ENCODE measurements at regions not wholly inside any gene's neighbourhood (a gene's known extent, or its start where the extent isn't known, plus 50 kb on each side); places are given as distances from the start of the nearest gene placed in this dataset.

GRCh38 chr10:78363190-78363589 is 329.5 kb downstream of the RPS24 start:
- no peak for DNase-seq (ENCODE audit: low read depth, low spot score)

- no peak for DNase-seq (ENCODE audit: low read depth, low spot score)
Measured at GRCh38 chr10:78365694-78366093, 332.0 kb downstream of the RPS24 start.

DNA sequence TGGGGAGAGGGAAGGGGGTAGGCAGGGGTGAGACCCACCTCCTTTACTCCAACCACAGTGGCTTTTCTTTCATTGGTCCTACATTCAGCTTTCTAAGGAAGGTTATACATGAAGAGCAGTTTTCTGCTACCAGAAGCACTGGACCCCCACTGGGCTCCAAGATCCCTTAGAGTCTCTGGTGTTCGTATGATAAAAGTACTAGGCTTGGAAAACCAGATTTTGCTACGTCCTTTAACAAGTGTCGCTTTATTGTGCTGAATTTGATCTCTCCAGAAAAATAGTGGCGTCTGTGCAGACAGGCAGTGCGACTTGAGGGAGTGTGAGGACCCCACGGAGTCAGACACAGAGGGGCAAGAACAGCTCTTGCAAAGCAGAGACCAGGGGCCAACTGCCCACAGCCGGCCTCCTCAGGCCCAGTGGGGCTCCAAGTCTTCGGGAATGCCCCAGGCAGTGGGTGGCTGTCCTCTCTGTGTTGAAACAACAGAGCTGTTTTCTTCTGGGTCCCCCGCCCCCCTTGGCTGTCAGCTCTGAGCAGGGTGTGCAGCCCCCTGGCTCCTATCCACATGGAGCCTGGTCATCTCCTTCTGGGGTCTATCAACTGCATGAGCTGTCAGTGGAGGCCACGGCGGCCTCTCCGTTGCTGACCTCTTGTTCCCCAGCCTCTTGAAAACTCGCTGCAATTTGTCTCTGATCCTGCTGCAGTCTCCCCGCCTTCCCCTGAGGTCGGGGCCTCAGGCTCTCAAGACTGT is 333.2 kb downstream of the RPS24 start:
- DNase-seq (ENCODE audit: low read depth, low spot score) = no peak

DNA sequence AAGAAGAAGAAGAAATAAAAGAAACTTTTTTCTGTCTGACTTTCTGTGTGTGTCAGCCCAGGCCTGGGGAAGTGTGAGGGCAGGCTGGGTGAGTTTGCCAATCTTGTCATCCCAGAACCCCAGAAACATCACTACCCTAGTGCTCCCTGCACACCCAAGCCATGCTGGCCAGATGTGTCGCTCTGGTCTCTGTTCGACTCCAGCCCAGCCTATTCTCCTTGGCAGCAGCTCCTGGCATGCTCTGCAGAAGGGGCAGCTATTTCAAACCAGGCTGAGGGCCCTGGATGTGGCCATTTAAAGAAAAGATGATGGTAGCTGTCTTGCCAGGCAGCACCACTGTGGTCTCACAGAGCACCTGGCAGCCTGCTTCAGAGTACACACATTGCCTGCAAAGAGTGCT is 334.1 kb downstream of the RPS24 start:
- no peak for DNase-seq (ENCODE audit: low read depth, low spot score)

- DNase-seq (ENCODE audit: low read depth, low spot score) = no peak
Measured at GRCh38 chr10:78371136-78371535, 337.5 kb downstream of the RPS24 start.

DNA sequence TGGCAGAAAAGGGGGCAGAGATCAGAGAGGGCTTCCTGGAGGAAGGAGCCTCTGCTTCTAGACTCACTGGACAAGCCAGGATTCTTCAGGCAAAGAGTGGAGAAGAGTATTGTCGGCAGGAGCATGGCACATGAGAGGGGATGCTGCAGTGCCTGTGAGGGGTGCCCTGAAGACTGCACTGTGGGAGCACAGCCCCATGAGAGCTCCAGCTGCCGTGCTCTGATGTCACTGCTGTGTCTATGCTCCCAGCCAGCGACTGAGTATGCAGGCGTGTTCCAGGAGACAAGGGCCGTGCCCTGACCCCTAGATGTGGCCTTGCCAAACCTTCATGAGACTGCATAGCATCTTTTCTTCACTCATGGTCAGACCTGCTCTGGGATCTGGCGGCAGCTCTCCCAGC is 339.1 kb downstream of the RPS24 start:
- DNase-seq (ENCODE audit: low read depth, low spot score) = no peak

DNA sequence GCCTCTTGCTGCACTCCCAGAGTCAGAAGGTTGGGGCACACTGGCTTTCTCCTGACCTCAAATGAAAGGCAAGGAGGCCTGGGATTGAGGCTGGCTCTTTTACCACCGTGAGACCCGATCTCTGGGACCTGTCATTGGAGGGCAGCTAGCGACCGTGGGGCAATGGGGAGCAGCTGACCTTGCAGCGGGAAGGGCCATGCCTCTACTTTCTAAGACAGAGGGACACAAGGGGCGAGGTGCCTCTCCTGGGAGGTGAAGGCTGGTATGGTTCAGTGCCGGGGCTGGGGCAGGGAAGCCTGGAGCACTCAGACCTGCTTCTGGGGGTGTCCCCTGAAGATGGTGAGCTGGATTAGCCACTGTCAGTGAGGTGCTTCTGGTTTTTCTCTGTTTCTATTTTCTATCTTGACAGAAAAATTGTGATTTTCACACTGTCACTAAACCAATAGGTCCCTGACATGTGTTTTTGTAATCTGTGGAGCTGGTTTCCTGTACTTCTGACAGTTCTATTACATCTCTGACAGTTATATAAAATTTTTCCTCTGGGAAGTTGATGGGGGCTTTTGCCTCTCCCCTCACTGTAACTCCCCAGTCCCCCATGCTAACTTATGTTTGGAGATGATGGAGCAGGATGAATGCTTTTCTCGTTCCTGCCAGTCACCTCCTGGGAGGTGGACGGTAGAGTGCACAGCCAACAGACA is 340.8 kb downstream of the RPS24 start:
- no peak for DNase-seq (ENCODE audit: low read depth, low spot score)

DNA sequence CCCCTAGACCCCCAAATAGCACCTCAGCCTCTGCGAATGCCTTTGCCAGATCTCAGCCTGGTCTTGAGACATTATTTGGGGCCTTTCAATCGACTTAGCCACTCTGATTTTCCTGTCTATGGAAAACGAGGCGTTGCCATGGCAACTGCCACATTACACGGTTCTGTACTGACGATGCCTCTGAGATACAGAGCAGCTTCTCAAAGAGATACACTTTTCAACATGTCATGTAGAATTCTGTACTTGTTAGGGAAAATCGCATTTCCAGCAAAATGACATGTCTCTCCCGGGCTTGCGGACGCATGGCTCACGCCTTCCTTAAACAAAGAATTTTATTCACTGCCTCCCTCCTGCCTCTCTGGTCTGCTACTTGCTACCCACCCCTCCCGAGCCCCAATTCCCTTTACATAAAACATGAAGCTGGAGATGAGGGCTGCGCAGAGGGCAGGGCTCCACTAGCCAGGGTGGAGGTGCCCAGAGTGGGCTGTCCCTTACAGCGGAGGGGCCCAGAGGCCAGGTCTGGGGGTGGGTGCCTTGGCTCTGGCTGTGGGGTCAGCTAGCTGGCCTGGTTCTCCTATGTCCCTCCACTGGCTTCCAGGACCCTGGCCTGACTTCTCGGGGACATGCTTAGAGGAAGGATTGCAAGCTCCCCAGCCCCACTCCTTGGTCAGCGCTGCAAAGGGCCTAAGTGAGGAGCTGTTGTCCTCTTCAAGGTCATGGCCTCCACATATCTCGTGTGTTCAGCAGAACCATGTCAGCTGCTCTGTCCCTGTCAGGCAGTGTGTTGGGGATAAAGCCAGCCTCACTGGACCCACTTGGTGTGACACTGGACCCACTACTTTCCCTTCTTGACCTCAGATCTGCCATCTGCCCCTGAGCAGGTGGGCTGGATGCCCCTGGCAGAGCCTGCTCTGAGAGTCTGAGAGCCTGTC is 342.5 kb downstream of the RPS24 start:
- DNase-seq (ENCODE audit: low read depth, low spot score) = no peak

DNA sequence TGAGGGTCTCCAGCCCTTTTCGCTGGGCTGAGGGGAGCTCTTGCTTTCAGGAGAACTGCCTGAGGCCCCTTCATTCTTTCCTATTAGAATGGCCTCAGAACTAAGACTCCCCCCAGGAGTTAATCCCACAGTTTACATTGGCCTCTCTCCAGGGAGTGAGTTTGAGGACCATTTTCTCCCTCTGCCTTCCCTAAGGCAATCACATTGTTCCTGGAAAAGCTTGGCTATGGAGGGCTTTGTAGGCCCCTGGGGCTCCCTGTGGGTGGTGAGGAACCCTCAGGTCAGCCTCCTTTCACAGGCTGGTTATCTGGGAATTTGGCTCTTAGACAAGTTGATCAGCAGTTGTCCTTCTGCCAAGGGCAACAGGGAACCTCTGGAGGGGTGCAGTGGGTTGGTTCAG is 343.7 kb downstream of the RPS24 start:
- peak; percentile 27 for DNase-seq (ENCODE audit: low read depth, low spot score)

- DNase-seq (ENCODE audit: low read depth, low spot score) = no peak
Measured at GRCh38 chr10:78378192-78378591, 344.5 kb downstream of the RPS24 start.

GRCh38 chr10:78381107-78381506 is 347.4 kb downstream of the RPS24 start:
- DNase-seq (ENCODE audit: low read depth, low spot score) = no peak

GRCh38 chr10:78382047-78382446 is 348.4 kb downstream of the RPS24 start:
- DNase-seq (ENCODE audit: low read depth, low spot score) = no peak

GRCh38 chr10:78382772-78383171 is 349.1 kb downstream of the RPS24 start:
- no peak for DNase-seq (ENCODE audit: low read depth, low spot score)

DNA sequence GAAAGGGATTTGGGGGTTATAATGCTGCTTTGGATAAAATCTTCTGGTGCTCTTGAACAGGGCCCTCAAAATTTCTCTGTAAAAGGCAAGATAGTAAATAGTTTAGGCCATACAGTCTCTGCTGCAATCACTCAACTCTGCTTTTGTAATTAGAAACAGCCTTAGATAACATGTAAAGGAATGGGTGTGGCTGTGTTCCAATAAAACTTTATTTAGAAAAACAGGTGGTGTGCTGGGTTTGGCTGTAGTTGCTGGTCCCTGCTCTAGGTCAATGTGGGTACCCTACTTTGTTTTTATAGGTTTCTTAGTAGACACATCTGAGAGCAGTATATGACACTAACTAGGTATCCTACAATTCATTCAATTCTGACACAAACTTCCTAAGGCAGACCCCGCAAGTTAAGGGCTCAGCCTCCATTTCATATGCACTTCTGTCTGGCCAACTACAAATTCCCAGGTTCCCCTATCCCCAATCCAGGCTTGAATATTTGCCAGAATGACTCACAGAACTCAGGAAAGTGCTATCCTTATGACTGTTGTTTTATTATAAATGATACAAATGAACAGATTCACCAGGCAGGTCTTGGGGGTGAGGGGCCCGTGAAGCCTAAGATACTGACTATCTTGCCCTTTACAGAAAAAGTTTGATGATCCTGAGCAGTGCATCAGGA is 349.9 kb downstream of the RPS24 start:
- no peak for DNase-seq (ENCODE audit: low read depth, low spot score)

DNA sequence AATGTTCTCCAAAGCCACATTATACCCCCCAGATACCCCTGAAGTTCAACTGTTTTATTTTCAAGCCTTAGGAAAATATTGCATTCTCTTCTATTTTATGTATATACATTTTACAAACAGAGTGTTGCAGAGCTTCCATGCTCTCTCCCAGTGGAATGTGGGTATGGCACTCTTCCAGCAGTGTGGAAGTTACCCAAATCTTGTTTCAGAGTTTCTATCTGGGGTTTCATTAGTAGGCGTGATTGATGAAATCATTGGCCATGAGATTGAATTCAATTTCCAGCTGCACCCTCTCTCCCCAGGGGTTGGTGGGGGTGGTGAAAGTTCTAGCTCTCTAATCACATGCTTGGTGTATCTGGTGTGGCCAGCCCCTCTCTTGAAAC is 350.4 kb downstream of the RPS24 start:
- no peak for DNase-seq (ENCODE audit: low read depth, low spot score)

DNA sequence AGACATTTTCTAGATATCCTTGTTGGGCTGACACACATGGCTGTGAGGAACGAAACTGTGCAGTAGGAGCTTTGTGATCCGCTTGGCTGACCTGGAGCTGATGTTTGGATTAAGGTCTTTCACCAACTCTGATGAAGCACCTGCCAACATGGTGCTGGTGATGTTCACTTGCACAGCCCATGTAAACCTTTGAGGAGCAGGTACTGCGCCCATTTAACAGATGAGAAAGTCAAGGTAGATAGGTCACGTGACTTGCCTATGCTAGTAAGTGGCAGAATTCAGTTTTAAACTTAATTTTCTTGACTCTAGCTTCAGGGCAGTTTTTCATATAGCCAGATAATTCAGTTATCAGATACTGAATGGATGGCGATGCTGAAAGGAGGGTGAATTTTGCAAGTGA is 351.9 kb downstream of the RPS24 start:
- no peak for DNase-seq (ENCODE audit: low read depth, low spot score)

- DNase-seq (ENCODE audit: low read depth, low spot score) = no peak
Measured at GRCh38 chr10:78386509-78386908, 352.8 kb downstream of the RPS24 start.

GRCh38 chr10:78388331-78389050 is 354.8 kb downstream of the RPS24 start:
- DNase-seq (ENCODE audit: low read depth, low spot score) = no peak

- DNase-seq (ENCODE audit: low read depth, low spot score) = no peak
Measured at GRCh38 chr10:78389419-78389818, 355.8 kb downstream of the RPS24 start.

DNA sequence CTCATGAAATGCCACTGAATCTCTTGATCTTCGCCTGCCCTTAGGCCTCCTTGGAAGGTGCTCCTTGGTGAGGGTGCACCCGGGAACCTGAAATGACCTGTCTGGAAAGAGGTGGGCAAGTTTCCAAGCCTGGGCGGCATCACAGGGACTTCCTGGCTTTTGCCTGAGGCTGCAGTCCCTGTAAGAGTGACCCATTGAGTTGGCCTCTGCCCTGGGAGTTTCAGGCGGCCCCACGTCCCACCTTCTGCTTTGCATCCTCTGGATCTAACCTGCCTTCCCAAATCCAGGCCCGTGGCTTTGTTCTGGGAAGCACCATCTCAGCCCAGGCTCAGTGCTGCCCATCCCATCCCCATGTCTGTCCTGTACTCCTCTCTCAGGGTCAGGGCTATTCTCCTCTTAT is 356.4 kb downstream of the RPS24 start:
- no peak for DNase-seq (ENCODE audit: low read depth, low spot score)

GRCh38 chr10:78390817-78391216 is 357.2 kb downstream of the RPS24 start:
- DNase-seq (ENCODE audit: low read depth, low spot score) = no peak

Data from brain pericyte (primary cell).